ENCODE measurements at regions not wholly inside any gene's neighbourhood (a gene's known extent, or its start where the extent isn't known, plus 50 kb on each side); places are given as distances from the start of the nearest gene placed in this dataset.
"Not testable (repeated sequence)": the region's sequence is repeated elsewhere in the genome, so short reads cannot be mapped to it uniquely, and the experiment has no call there.

DNA sequence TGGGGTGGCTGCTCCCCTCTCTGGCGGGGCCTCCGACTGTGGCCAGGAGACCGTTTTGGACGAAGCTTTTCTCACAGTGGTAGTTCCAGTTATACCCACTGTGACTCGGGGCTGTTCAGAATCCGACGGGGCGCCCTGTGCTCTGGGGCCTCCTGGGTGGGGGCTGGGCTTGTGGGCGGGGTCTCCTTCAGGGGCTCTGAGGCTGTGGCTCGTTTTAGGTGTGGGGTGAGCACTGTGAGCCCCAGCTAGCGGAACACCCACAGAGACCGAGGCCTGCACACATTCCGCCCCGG is 383.4 kb downstream of the TMEM121 start:
- TF ChIP-seq POLR2AphosphoS5 (IDR thresholded peaks at IDR 0.05; ENCODE audit: low read depth, low read length); POLR2A (IDR thresholded peaks at IDR 0.05; ENCODE audit: low read depth, low read length); TAF1 (IDR thresholded peaks at IDR 0.05; ENCODE audit: borderline replicate concordance, low read depth, low read length): not testable (repeated sequence)
